Stimulated activated CD4-positive, alpha-beta T cell treated with anti-CD3 and anti-CD28 coated beads, Interleukin-15, amount 100 ng/mL, for 48 hours (primary cell): ENCODE measurements at regions not wholly inside any gene's neighbourhood (a gene's known extent, or its start where the extent isn't known, plus 50 kb on each side); places are given as distances from the start of the nearest gene placed in this dataset.

ENCODE experiments used
- DNase-seq, 2 donors: peaks; one replicate each; pipeline ENCODE4 v3.0.0-alpha.2; 2020; ENCODE audit warnings: low read depth in 2 of 2

- DNase-seq, result peak; percentile 0 to 1
Observed at GRCh38 chr6:92644104-92644791, 775.1 kb downstream of the EPHA7 start.

- no peak for DNase-seq
Observed at GRCh38 chr6:92635553-92636153, 783.7 kb downstream of the EPHA7 start.

- DNase-seq, result no peak
Observed at GRCh38 chr6:92634561-92634960, 784.8 kb downstream of the EPHA7 start.

GRCh38 chr6:92623431-92623830 is 795.9 kb downstream of the EPHA7 start:
- DNase-seq, result no peak

GRCh38 chr6:92617721-92618120 is 801.6 kb downstream of the EPHA7 start:
- no peak for DNase-seq

- no peak for DNase-seq
Observed at GRCh38 chr6:92608751-92609150, 810.6 kb downstream of the EPHA7 start.

- no peak for DNase-seq
Observed at GRCh38 chr6:92593201-92593600, 826.2 kb downstream of the EPHA7 start.

- no peak for DNase-seq
Observed at GRCh38 chr6:92589996-92590395, 829.4 kb downstream of the EPHA7 start.

GRCh38 chr6:92588148-92588547 is 831.2 kb downstream of the EPHA7 start:
- DNase-seq, result no peak

GRCh38 chr6:92587525-92587924 is 831.8 kb downstream of the EPHA7 start:
- DNase-seq, result no peak

- no peak for DNase-seq
Observed at GRCh38 chr6:92586236-92586977, 833.0 kb downstream of the EPHA7 start.

GRCh38 chr6:92582211-92582610 is 837.1 kb downstream of the EPHA7 start:
- DNase-seq, result no peak

GRCh38 chr6:92577077-92577719 is 842.2 kb downstream of the EPHA7 start:
- DNase-seq, result no peak

GRCh38 chr6:92568541-92568940 is 850.8 kb downstream of the EPHA7 start:
- DNase-seq, result no peak

GRCh38 chr6:92566632-92567031 is 852.7 kb downstream of the EPHA7 start:
- DNase-seq, result no peak

GRCh38 chr6:92564376-92564775 is 855.0 kb downstream of the EPHA7 start:
- no peak for DNase-seq

- no peak for DNase-seq
Observed at GRCh38 chr6:92559611-92560010, 859.7 kb downstream of the EPHA7 start.

GRCh38 chr6:92559003-92559402 is 860.4 kb downstream of the EPHA7 start:
- DNase-seq, result no peak

- no peak for DNase-seq
Observed at GRCh38 chr6:92550501-92550900, 868.9 kb downstream of the EPHA7 start.

GRCh38 chr6:92545861-92546260 is 873.5 kb downstream of the EPHA7 start:
- DNase-seq, result no peak

GRCh38 chr6:92541448-92542060 is 877.8 kb downstream of the EPHA7 start:
- DNase-seq, result no peak

GRCh38 chr6:92538926-92539325 is 880.4 kb downstream of the EPHA7 start:
- DNase-seq, result no peak
